PC-9 (cell line): ENCODE measurements at regions not wholly inside any gene's neighbourhood (a gene's known extent, or its start where the extent isn't known, plus 50 kb on each side); places are given as distances from the start of the nearest gene placed in this dataset.

Experiments used
- EZH2 ChIP-seq: fragments of 200-600 bp; sonication (generic); IDR thresholded peaks from 2 replicates; pipeline ENCODE4 v1.8.0; 2017; ENCODE audit warnings: antibody characterized with exemption, low read depth
- TF ChIP-seq, protein P1 (sequence below): fragments of 200-600 bp; sonication (generic); conservative IDR thresholded peaks from 2 replicates; pipeline ENCODE4 v1.6.1; 2017; ENCODE audit warnings: mixed run types, antibody characterized with exemption, mild to moderate bottlenecking, moderate library complexity

DNA sequence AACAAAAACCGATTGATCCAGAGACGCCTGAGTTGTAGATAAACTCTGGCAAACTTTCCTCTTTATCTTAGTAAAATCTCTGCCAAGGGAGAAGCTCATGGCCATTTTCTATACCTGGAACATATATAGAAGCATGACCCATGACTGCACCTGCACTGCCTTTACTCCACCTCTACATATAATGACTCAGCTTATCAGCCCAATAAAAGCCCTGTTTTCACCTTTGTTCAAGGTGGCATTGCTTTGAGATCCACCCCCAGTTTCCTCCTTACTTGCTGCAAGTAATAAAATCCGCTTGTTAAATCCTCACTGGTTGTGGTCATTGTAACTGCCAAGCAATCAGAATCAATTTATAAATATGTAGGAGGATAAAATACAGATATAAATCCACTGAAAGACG lies 1280.4 kb downstream of the NSUN3 start:
- TF ChIP-seq, protein P1, sequence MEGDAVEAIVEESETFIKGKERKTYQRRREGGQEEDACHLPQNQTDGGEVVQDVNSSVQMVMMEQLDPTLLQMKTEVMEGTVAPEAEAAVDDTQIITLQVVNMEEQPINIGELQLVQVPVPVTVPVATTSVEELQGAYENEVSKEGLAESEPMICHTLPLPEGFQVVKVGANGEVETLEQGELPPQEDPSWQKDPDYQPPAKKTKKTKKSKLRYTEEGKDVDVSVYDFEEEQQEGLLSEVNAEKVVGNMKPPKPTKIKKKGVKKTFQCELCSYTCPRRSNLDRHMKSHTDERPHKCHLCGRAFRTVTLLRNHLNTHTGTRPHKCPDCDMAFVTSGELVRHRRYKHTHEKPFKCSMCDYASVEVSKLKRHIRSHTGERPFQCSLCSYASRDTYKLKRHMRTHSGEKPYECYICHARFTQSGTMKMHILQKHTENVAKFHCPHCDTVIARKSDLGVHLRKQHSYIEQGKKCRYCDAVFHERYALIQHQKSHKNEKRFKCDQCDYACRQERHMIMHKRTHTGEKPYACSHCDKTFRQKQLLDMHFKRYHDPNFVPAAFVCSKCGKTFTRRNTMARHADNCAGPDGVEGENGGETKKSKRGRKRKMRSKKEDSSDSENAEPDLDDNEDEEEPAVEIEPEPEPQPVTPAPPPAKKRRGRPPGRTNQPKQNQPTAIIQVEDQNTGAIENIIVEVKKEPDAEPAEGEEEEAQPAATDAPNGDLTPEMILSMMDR: no peak
- no peak for TF ChIP-seq EZH2
